ENCODE measurements at regions not wholly inside any gene's neighbourhood (a gene's known extent, or its start where the extent isn't known, plus 50 kb on each side); places are given as distances from the start of the nearest gene placed in this dataset.

DNA sequence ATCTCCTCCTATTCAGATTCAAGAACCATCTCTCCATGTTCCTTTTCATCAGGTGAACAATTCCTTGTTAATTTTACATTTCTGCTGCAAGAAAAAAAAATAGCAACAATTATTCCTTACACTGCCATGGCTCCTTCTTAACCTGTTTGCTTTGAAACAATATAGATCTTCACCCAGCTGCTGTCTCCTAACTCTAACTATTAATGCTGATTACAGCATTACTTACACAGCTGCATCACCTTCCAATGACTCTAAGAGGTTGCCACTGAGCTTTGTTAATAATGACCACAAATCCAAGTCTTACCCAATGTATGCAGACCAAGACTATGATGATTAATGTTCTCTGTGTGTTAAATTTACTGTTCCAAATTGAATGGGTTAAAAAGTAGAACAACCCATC, 541.4 kb downstream of the TOX3 start:
- no peak overlapping the region for H3K4ac ChIP-seq (ENCODE audit: low read depth, low read length)
- no peaks in the 10 kb centered on the region; the same call in 1 of the 2 replicates for H3K27me3 ChIP-seq (ENCODE audit: control insufficient read depth, insufficient read depth, low read length)
- H2BK20ac ChIP-seq (ENCODE audit: low read depth, low read length): no peak overlapping the region
- no peaks in the 10 kb centered on the region for H3K9me1 ChIP-seq (ENCODE audit: insufficient read depth, low read length)
- in situ Hi-C loops (cut with MboI; ENCODE audit: low sequenced_read_pairs) (no loop called here), dilution Hi-C loops (cut with HindIII; ENCODE audit: low sequenced_read_pairs, unreplicated experiment) (no loop called here), intact Hi-C loops (cut with micrococcal nuclease) (no loop called here)
- no peak overlapping the region for H2AK5ac ChIP-seq (ENCODE audit: low read depth, low read length)
- TF ChIP-seq CHD1 (IDR thresholded peaks at IDR 0.05; ENCODE audit: low read depth, low read length) (no peak), MAFK (IDR thresholded peaks at IDR 0.05; ENCODE audit: low read depth, low read length) (no peak), POLR2A (IDR thresholded peaks at IDR 0.05; ENCODE audit: low read depth, low read length) (no peak), BHLHE40 (IDR thresholded peaks at IDR 0.05; ENCODE audit: low read depth, low read length) (no peak), FOS (IDR thresholded peaks at IDR 0.05; ENCODE audit: low read depth, low read length) (no peak), RAD21 (IDR thresholded peaks at IDR 0.05; ENCODE audit: low read length) (no peak), SMC3 (IDR thresholded peaks at IDR 0.05; ENCODE audit: low read depth, low read length) (no peak), RFX5 (IDR thresholded peaks at IDR 0.05; ENCODE audit: low read depth, low read length) (no peak), RCOR1 (IDR thresholded peaks at IDR 0.05; ENCODE audit: insufficient replicate concordance, low read length) (no peak), CEBPB (IDR thresholded peaks at IDR 0.05; ENCODE audit: low read depth, low read length) (no peak), NFE2L2 (IDR thresholded peaks at IDR 0.05; ENCODE audit: low read depth, low read length) (no peak), MXI1 (IDR thresholded peaks at IDR 0.05; ENCODE audit: borderline replicate concordance, low read depth, low read length) (no peak), MAZ (IDR thresholded peaks at IDR 0.05; ENCODE audit: borderline replicate concordance, low read depth, low read length) (no peak)
- TF ChIP-seq, protein P1, sequence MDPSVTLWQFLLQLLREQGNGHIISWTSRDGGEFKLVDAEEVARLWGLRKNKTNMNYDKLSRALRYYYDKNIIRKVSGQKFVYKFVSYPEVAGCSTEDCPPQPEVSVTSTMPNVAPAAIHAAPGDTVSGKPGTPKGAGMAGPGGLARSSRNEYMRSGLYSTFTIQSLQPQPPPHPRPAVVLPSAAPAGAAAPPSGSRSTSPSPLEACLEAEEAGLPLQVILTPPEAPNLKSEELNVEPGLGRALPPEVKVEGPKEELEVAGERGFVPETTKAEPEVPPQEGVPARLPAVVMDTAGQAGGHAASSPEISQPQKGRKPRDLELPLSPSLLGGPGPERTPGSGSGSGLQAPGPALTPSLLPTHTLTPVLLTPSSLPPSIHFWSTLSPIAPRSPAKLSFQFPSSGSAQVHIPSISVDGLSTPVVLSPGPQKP (IDR thresholded peaks at IDR 0.05; ENCODE audit: borderline replicate concordance, low read depth, low read length): no peak
- TF ChIP-seq, protein P2, sequence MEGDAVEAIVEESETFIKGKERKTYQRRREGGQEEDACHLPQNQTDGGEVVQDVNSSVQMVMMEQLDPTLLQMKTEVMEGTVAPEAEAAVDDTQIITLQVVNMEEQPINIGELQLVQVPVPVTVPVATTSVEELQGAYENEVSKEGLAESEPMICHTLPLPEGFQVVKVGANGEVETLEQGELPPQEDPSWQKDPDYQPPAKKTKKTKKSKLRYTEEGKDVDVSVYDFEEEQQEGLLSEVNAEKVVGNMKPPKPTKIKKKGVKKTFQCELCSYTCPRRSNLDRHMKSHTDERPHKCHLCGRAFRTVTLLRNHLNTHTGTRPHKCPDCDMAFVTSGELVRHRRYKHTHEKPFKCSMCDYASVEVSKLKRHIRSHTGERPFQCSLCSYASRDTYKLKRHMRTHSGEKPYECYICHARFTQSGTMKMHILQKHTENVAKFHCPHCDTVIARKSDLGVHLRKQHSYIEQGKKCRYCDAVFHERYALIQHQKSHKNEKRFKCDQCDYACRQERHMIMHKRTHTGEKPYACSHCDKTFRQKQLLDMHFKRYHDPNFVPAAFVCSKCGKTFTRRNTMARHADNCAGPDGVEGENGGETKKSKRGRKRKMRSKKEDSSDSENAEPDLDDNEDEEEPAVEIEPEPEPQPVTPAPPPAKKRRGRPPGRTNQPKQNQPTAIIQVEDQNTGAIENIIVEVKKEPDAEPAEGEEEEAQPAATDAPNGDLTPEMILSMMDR (conservative IDR thresholded peaks at IDR 0.05; ENCODE audit: low read depth, low read length): no peak
- TF ChIP-seq, protein P3, sequence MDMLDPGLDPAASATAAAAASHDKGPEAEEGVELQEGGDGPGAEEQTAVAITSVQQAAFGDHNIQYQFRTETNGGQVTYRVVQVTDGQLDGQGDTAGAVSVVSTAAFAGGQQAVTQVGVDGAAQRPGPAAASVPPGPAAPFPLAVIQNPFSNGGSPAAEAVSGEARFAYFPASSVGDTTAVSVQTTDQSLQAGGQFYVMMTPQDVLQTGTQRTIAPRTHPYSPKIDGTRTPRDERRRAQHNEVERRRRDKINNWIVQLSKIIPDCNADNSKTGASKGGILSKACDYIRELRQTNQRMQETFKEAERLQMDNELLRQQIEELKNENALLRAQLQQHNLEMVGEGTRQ (IDR thresholded peaks at IDR 0.05; ENCODE audit: low read depth, low read length): no peak
- H3K4me2 ChIP-seq (ENCODE audit: low read depth, low read length): no peak overlapping the region
- DNase-seq: no peak
- no peak overlapping the region for H4K8ac ChIP-seq (ENCODE audit: low read depth in 2 of 2, low read length in 2 of 2)
- no peak overlapping the region for H3K27ac ChIP-seq (ENCODE audit: insufficient read depth, low read length)
- H3K9ac ChIP-seq (ENCODE audit: low read depth, low read length): no peak overlapping the region
- H4K91ac ChIP-seq (ENCODE audit: insufficient read depth, low read depth, low read length): no peak overlapping the region
- no peak overlapping the region for H2BK120ac ChIP-seq (ENCODE audit: low read depth, low read length)
- ATAC-seq (ENCODE audit: low read depth): no peak
- H2BK15ac ChIP-seq (ENCODE audit: low read depth, low read length): no peak overlapping the region
- H2AK9ac ChIP-seq (replicated peaks; ENCODE audit: low read depth, low read length, poor library complexity): no peak overlapping the region
- no peak overlapping the region for H3K56ac ChIP-seq (ENCODE audit: extremely low read depth, insufficient read depth, low read length)
- H2AFZ ChIP-seq (replicated peaks; ENCODE audit: low read length, poor library complexity): no peak overlapping the region
- H4K5ac ChIP-seq (ENCODE audit: low read depth, low read length): no peak overlapping the region
- H2BK5ac ChIP-seq (ENCODE audit: low read depth, low read length, poor library complexity, severe bottlenecking): no peak overlapping the region
- no peaks in the 10 kb centered on the region for H3K9me3 ChIP-seq (ENCODE audit: control insufficient read depth, insufficient read depth, low read length)
- ChIA-PET POLR2A (ENCODE audit: unreplicated experiment) (no interaction called here), CTCF (no interaction called here)
- BruUV-seq (replicated peaks): no TSS peak
- H3K4me3 ChIP-seq (ENCODE audit: insufficient read depth, low read depth, low read length): no peak overlapping the region
- no peaks in the 10 kb centered on the region for H3K79me1 ChIP-seq (ENCODE audit: low read depth in 1 of 2, low read length in 2 of 2)
- no peaks in the 10 kb centered on the region for H4K20me1 ChIP-seq (ENCODE audit: insufficient read depth, low read length)
- H3K36me3 ChIP-seq (ENCODE audit: control insufficient read depth, insufficient read depth, low read length): no peaks in the 10 kb centered on the region
- H3K14ac ChIP-seq (replicated peaks; ENCODE audit: low read depth, low read length): no peak overlapping the region
- no peak overlapping the region for H3K18ac ChIP-seq (ENCODE audit: low read depth, low read length)
- no peak overlapping the region for H3K23ac ChIP-seq (ENCODE audit: low read depth, low read length)
- H3K4me1 ChIP-seq (ENCODE audit: control insufficient read depth, insufficient read depth, low read length): no peaks in the 10 kb centered on the region

All from IMR-90 (cell line).